OCI-LY1 (cell line): ENCODE measurements at regions not wholly inside any gene's neighbourhood (a gene's known extent, or its start where the extent isn't known, plus 50 kb on each side); places are given as distances from the start of the nearest gene placed in this dataset.

ENCODE experiments used
- H2AFZ ChIP-seq: fragments of 200-600 bp; sonication (generic), shearing (Covaris generic); 2 replicates; pipeline ENCODE4 v1.6.0; 2014; ENCODE audit warnings: antibody characterized with exemption, mild to moderate bottlenecking, low read length
- H3F3A ChIP-seq: fragments of 200-600 bp; sonication (generic), shearing (Covaris generic); 2 replicates; pipeline ENCODE4 v1.6.0; 2014; ENCODE audit warnings: mild to moderate bottlenecking, antibody characterized with exemption, low read length, moderate library complexity; ENCODE audit not compliant: insufficient read depth
- H3K27ac ChIP-seq: fragments of 200-600 bp; sonication (generic); 2 replicates; pipeline ENCODE4 v1.5.1; 2014; ENCODE audit warnings: low read length, mixed run types, mild to moderate bottlenecking, low read depth; ENCODE audit not compliant: poor library complexity, severe bottlenecking
- H3K27me3 ChIP-seq: fragments of 200-600 bp; sonication (generic); 2 replicates; pipeline ENCODE4 v1.6.0; 2014; ENCODE audit warnings: antibody characterized with exemption, mild to moderate bottlenecking, low read length, moderate library complexity; ENCODE audit not compliant: insufficient read depth
- H3K36me3 ChIP-seq: fragments of 200-600 bp; sonication (generic); 2 replicates; pipeline ENCODE4 v1.6.1; 2014; ENCODE audit warnings: mild to moderate bottlenecking, antibody characterized with exemption, low read length, moderate library complexity, mixed read lengths; ENCODE audit not compliant: insufficient read depth
- H3K4me1 ChIP-seq: fragments of 200-600 bp; sonication (generic); 2 replicates; pipeline ENCODE4 v1.5.1; 2014; ENCODE audit warnings: mild to moderate bottlenecking, low read length, moderate library complexity; ENCODE audit not compliant: insufficient read depth, severe bottlenecking
- H3K4me2 ChIP-seq: fragments of 200-600 bp; sonication (generic), shearing (Covaris generic); 2 replicates; pipeline ENCODE4 v1.6.1; 2014; ENCODE audit warnings: low read length
- H3K4me3 ChIP-seq: fragments of 200-600 bp; sonication (generic); 2 replicates; pipeline ENCODE4 v1.5.1; 2014; ENCODE audit warnings: low read length, low read depth, mild to moderate bottlenecking, mixed read lengths; ENCODE audit not compliant: poor library complexity, severe bottlenecking
- H3K79me2 ChIP-seq: fragments of 200-600 bp; shearing (Covaris generic); 2 replicates; pipeline ENCODE4 v1.6.1; 2016; ENCODE audit warnings: mixed run types, low read length, mixed read lengths; ENCODE audit not compliant: insufficient read depth
- H3K9ac ChIP-seq: fragments of 200-600 bp; sonication (generic), shearing (Covaris generic); 2 replicates; pipeline ENCODE4 v1.6.1; 2014; ENCODE audit warnings: mild to moderate bottlenecking, low read length, mixed read lengths
- H3K9me2 ChIP-seq: fragments of 200-600 bp; sonication (generic), shearing (Covaris generic); 2 replicates; pipeline ENCODE4 v1.6.1; 2014; ENCODE audit warnings: low read depth, mild to moderate bottlenecking, low read length, mixed read lengths
- H3K9me3 ChIP-seq: fragments of 200-600 bp; shearing (Covaris generic); 2 replicates; pipeline ENCODE4 v1.6.1; 2014; ENCODE audit warnings: low read length, mixed read lengths
- H4K20me1 ChIP-seq: fragments of 200-600 bp; sonication (generic), shearing (Covaris generic); 2 replicates; pipeline ENCODE4 v1.6.0; 2016; ENCODE audit warnings: mild to moderate bottlenecking, low read length; ENCODE audit not compliant: insufficient read depth
- CTCF ChIP-seq: fragments of 200-600 bp; sonication (generic), shearing (Covaris generic); IDR thresholded peaks from 2 replicates; pipeline ENCODE4 v1.5.1; 2017; ENCODE audit warnings: mild to moderate bottlenecking, antibody characterized with exemption, low read length, moderate library complexity, mixed read lengths
- EZH2 ChIP-seq: fragments of 200-600 bp; sonication (generic), shearing (Covaris generic); IDR thresholded peaks from 2 replicates; pipeline ENCODE4 v1.8.0; 2017; ENCODE audit warnings: borderline replicate concordance, mixed run types, mild to moderate bottlenecking, antibody characterized with exemption, low read length, moderate library complexity, mixed read lengths

DNA sequence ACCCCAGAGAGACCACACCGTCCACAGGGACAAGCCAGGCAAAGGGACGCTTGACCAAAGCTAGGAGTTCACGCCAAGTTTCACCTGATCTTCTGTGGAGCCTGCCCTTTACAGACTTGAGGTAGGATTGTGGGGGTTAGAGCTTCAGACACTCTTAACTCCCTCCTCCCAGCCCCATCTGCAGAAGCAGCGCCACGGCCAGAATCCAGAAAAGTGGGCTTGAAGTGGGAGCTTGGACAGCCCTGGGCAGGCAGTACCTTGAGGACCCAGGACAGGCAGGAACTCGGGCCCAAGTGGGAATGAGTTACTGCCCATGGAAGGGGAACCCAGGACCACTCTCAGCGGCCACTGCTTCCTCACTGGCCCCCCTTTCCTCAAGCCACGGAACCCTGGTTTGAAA is 695.9 kb downstream of the TBC1D22A start:
- no peaks in the 10 kb centered on the region for H3K4me1 ChIP-seq
- TF ChIP-seq EZH2: no peak
- TF ChIP-seq CTCF: no peak
- H3K4me2 ChIP-seq: no peak overlapping the region
- H4K20me1 ChIP-seq: no peaks in the 10 kb centered on the region
- peaks cover 4% of the 10 kb centered on the region for H3K9me3 ChIP-seq
- H3K27me3 ChIP-seq: peaks cover 6% of the 10 kb centered on the region; the same call in 1 of the 2 replicates
- no peak overlapping the region for H3K27ac ChIP-seq
- no peaks in the 10 kb centered on the region for H3K36me3 ChIP-seq
- no peaks in the 10 kb centered on the region for H3K9me2 ChIP-seq
- H3K4me3 ChIP-seq: no peak overlapping the region
- H2AFZ ChIP-seq: no peak overlapping the region
- no peaks in the 10 kb centered on the region for H3F3A ChIP-seq
- no peak overlapping the region for H3K9ac ChIP-seq
- H3K79me2 ChIP-seq: no peaks in the 10 kb centered on the region

DNA sequence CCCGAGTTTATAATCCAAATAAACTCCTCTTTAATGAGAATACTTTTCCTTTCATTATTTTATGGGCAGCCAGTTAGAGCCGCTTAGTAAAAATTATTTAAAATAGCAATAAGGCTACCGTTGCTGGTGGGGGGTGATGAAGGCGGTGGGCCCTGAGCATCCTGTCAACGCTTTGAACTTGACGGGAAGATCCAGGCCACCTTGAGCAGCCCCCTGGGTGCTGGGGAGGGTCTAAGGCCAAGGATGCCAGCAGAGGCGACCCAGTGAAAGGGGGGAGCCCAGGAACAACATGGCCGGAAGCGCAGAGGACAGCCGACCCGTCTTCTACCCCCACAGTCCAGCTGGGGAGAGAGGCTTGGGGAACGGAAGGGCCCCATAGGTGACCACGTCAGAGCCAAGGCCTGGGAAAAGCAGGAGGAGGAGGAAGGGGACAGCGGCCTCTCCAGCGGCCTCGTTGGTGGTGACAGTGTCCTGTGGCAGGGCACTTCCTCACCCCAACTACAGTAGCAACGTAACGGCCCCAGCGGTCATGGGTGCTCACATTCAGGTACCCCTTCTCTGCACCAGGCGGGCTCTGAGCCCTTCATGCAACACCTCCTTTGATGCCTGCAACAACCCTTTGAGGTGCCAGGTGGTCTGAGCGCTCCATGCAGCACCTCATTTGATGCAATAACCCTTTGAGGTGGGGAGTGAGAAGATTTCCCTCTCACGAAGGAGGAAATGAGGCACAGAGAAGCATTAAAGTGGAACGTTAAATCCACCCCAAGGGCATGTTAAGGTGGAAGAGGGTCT is 695.3 kb downstream of the TBC1D22A start:
- H3K4me1 ChIP-seq: no peaks in the 10 kb centered on the region
- no peaks in the 10 kb centered on the region for H4K20me1 ChIP-seq
- H3K9me3 ChIP-seq: peaks cover 4% of the 10 kb centered on the region
- H3K27ac ChIP-seq: no peak overlapping the region
- no peak overlapping the region for H3K4me3 ChIP-seq
- TF ChIP-seq CTCF (no peak), EZH2 (no peak)
- no peak overlapping the region for H3K9ac ChIP-seq
- H3K4me2 ChIP-seq: no peak overlapping the region
- H3K9me2 ChIP-seq: no peaks in the 10 kb centered on the region
- no peaks in the 10 kb centered on the region for H3K36me3 ChIP-seq
- no peaks in the 10 kb centered on the region for H3K79me2 ChIP-seq
- H3K27me3 ChIP-seq: no peaks in the 10 kb centered on the region; the same call in 1 of the 2 replicates
- H2AFZ ChIP-seq: no peak overlapping the region
- H3F3A ChIP-seq: no peaks in the 10 kb centered on the region

DNA sequence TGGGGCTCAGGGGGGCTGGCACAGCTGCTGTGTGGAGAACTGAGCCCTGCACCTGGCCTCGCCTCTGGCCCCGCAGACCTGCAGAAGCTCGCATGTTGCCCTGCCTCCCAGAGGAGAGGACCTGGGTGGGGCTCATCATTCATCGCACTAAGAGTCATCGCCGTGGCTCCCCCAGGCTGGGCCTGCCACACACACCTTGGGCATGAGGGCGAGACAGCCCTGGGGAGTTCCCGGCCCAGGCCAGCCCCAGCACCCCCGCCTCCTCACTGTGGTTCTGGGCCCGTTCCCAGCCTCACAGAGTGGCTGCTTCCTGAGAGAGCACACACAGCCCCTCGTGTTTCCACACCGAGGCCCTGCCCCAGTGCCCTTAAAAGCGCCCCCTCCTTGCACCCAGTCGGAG is 694.6 kb downstream of the TBC1D22A start:
- H3K4me2 ChIP-seq: no peak overlapping the region
- H3K27ac ChIP-seq: no peak overlapping the region
- H3K9ac ChIP-seq: no peak overlapping the region
- H3K36me3 ChIP-seq: no peaks in the 10 kb centered on the region
- no peak overlapping the region for H2AFZ ChIP-seq
- no peaks in the 10 kb centered on the region for H3K9me2 ChIP-seq
- no peaks in the 10 kb centered on the region for H3K4me1 ChIP-seq
- H3K9me3 ChIP-seq: peaks cover 4% of the 10 kb centered on the region
- H4K20me1 ChIP-seq: no peaks in the 10 kb centered on the region
- no peak for TF ChIP-seq EZH2
- no peak for TF ChIP-seq CTCF
- no peaks in the 10 kb centered on the region for H3K79me2 ChIP-seq
- H3F3A ChIP-seq: no peaks in the 10 kb centered on the region
- no peak overlapping the region for H3K4me3 ChIP-seq
- no peaks in the 10 kb centered on the region; the same call in 1 of the 2 replicates for H3K27me3 ChIP-seq
